Renal cortical epithelial cell (primary cell): ENCODE measurements at regions not wholly inside any gene's neighbourhood (a gene's known extent, or its start where the extent isn't known, plus 50 kb on each side); places are given as distances from the start of the nearest gene placed in this dataset.

Source experiments
- DNase-seq: peaks from one replicate; pipeline ENCODE4 v3.0.0-alpha.2; 2011; ENCODE audit warnings: low read depth

GRCh38 chr14:56501909-56502530 is 77.6 kb upstream of the TMEM260 start:
- DNase-seq = no peak

GRCh38 chr14:56505361-56505760 is 74.2 kb upstream of the TMEM260 start:
- no peak for DNase-seq

- no peak for DNase-seq
These were observed 67.1 kb upstream of the TMEM260 start for GRCh38 chr14:56512521-56512920.

GRCh38 chr14:56514663-56515371 is 64.8 kb upstream of the TMEM260 start:
- peak; percentile 12 for DNase-seq

- DNase-seq = no peak
These were observed 63.9 kb upstream of the TMEM260 start for GRCh38 chr14:56515739-56516138.

GRCh38 chr14:56522403-56522802 is 57.2 kb upstream of the TMEM260 start:
- DNase-seq = no peak

GRCh38 chr14:56524971-56525677 is 54.5 kb upstream of the TMEM260 start:
- no peak for DNase-seq

- DNase-seq = no peak
These were observed 50.7 kb upstream of the TMEM260 start for GRCh38 chr14:56528927-56529326.
